Activated T-helper 17 cell treated with anti-CD3 and anti-CD28 coated beads, Interleukin-2, amount 50 U/mL, for 72 hours (primary cell): ENCODE measurements at regions not wholly inside any gene's neighbourhood (a gene's known extent, or its start where the extent isn't known, plus 50 kb on each side); places are given as distances from the start of the nearest gene placed in this dataset.
"Not testable (repeated sequence)": the region's sequence is repeated elsewhere in the genome, so short reads cannot be mapped to it uniquely, and the experiment has no call there.

Source experiments
- ATAC-seq: fragments of 150-1000 bp; cut with Tn5 transposase; replicated peaks from 2 replicates; pipeline ENCODE4 v1.10.0; 2021; ENCODE audit warnings: mild to moderate bottlenecking, moderate library complexity
- H3K27ac Mint-ChIP-seq: one replicate; pipeline ENCODE4 v1.8.0; 2022; ENCODE audit warnings: mixed read lengths
- H3K27me3 Mint-ChIP-seq: one replicate; pipeline ENCODE4 v1.8.0; 2022; ENCODE audit warnings: mixed read lengths
- H3K36me3 Mint-ChIP-seq: one replicate; pipeline ENCODE4 v1.8.0; 2022; ENCODE audit warnings: low read depth, mild to moderate bottlenecking, mixed read lengths
- H3K4me1 Mint-ChIP-seq: one replicate; pipeline ENCODE4 v1.8.0; 2022; ENCODE audit warnings: mixed read lengths
- H3K4me3 Mint-ChIP-seq: one replicate; pipeline ENCODE4 v1.8.0; 2022; ENCODE audit warnings: mild to moderate bottlenecking, mixed read lengths
- H3K9me3 Mint-ChIP-seq: one replicate; pipeline ENCODE4 v1.8.0; 2022; ENCODE audit warnings: mixed read lengths

- ATAC-seq = no peak
- Mint-ChIP-seq H3K27ac (no peak overlapping the region), H3K36me3 (no peaks in the 10 kb centered on the region), H3K4me3 (no peak overlapping the region), H3K4me1 (no peaks in the 10 kb centered on the region), H3K9me3 (peaks cover 16% of the 10 kb centered on the region), H3K27me3 (peaks cover 37% of the 10 kb centered on the region)
These were observed 195.5 kb downstream of the COPRS start for GRCh38 chr17:31663576-31663975.

GRCh38 chr17:31660684-31661083, 198.4 kb downstream of the COPRS start:
- Mint-ChIP-seq H3K36me3 (no peaks in the 10 kb centered on the region), H3K4me1 (no peaks in the 10 kb centered on the region), H3K27ac (no peak overlapping the region), H3K9me3 (peaks cover 13% of the 10 kb centered on the region), H3K27me3 (peaks cover 27% of the 10 kb centered on the region), H3K4me3 (no peak overlapping the region)
- ATAC-seq = no peak

GRCh38 chr17:31657876-31658275, 201.2 kb downstream of the COPRS start:
- no peak for ATAC-seq
- no peaks in the 10 kb centered on the region for H3K36me3 Mint-ChIP-seq
- H3K27ac Mint-ChIP-seq = no peak overlapping the region
- peaks cover 4% of the 10 kb centered on the region for H3K9me3 Mint-ChIP-seq
- H3K27me3 Mint-ChIP-seq = peaks cover 23% of the 10 kb centered on the region
- H3K4me3 Mint-ChIP-seq = no peak overlapping the region
- H3K4me1 Mint-ChIP-seq = no peaks in the 10 kb centered on the region

- Mint-ChIP-seq H3K9me3 (no peaks in the 10 kb centered on the region), H3K4me1 (no peaks in the 10 kb centered on the region), H3K27ac (no peak overlapping the region), H3K27me3 (peaks cover 30% of the 10 kb centered on the region), H3K4me3 (no peak overlapping the region), H3K36me3 (no peaks in the 10 kb centered on the region)
- ATAC-seq = peak; percentile 91
These were observed 204.1 kb downstream of the COPRS start for GRCh38 chr17:31654936-31655335.

- no peaks in the 10 kb centered on the region for H3K4me1 Mint-ChIP-seq
- no peaks in the 10 kb centered on the region for H3K36me3 Mint-ChIP-seq
- ATAC-seq = no peak
- no peak overlapping the region for H3K4me3 Mint-ChIP-seq
- peaks cover 25% of the 10 kb centered on the region for H3K27me3 Mint-ChIP-seq
- H3K27ac Mint-ChIP-seq = no peak overlapping the region
- H3K9me3 Mint-ChIP-seq = no peaks in the 10 kb centered on the region
These were observed 205.4 kb downstream of the COPRS start for GRCh38 chr17:31653691-31654090.

GRCh38 chr17:31650756-31651520, 208.1 kb downstream of the COPRS start:
- H3K36me3 Mint-ChIP-seq = no peaks in the 10 kb centered on the region
- no peak overlapping the region for H3K4me3 Mint-ChIP-seq
- no peaks in the 10 kb centered on the region for H3K4me1 Mint-ChIP-seq
- peaks cover 21% of the 10 kb centered on the region for H3K27me3 Mint-ChIP-seq
- peaks cover 2% of the 10 kb centered on the region for H3K9me3 Mint-ChIP-seq
- no peak for ATAC-seq
- no peak overlapping the region for H3K27ac Mint-ChIP-seq

GRCh38 chr17:31649302-31649701, 209.7 kb downstream of the COPRS start:
- peaks cover 21% of the 10 kb centered on the region for H3K27me3 Mint-ChIP-seq
- no peak overlapping the region for H3K27ac Mint-ChIP-seq
- ATAC-seq = no peak
- H3K4me1 Mint-ChIP-seq = no peaks in the 10 kb centered on the region
- no peak overlapping the region for H3K4me3 Mint-ChIP-seq
- no peaks in the 10 kb centered on the region for H3K36me3 Mint-ChIP-seq
- peaks cover 8% of the 10 kb centered on the region for H3K9me3 Mint-ChIP-seq

GRCh38 chr17:31647661-31648060, 211.4 kb downstream of the COPRS start:
- Mint-ChIP-seq H3K36me3 (no peaks in the 10 kb centered on the region), H3K4me1 (no peaks in the 10 kb centered on the region), H3K27ac (no peak overlapping the region), H3K9me3 (peaks cover 8% of the 10 kb centered on the region), H3K27me3 (peaks cover 30% of the 10 kb centered on the region), H3K4me3 (no peak overlapping the region)
- ATAC-seq = no peak

- Mint-ChIP-seq H3K27ac (no peak overlapping the region), H3K4me1 (no peaks in the 10 kb centered on the region), H3K9me3 (peaks cover 8% of the 10 kb centered on the region), H3K27me3 (peaks cover 29% of the 10 kb centered on the region), H3K4me3 (no peak overlapping the region), H3K36me3 (no peaks in the 10 kb centered on the region)
- ATAC-seq = no peak
These were observed 212.4 kb downstream of the COPRS start for GRCh38 chr17:31646642-31647041.

GRCh38 chr17:31645351-31645750, 213.7 kb downstream of the COPRS start:
- H3K36me3 Mint-ChIP-seq = no peaks in the 10 kb centered on the region
- no peak overlapping the region for H3K27ac Mint-ChIP-seq
- H3K4me1 Mint-ChIP-seq = no peaks in the 10 kb centered on the region
- H3K4me3 Mint-ChIP-seq = no peak overlapping the region
- peaks cover 8% of the 10 kb centered on the region for H3K9me3 Mint-ChIP-seq
- no peak for ATAC-seq
- peaks cover 24% of the 10 kb centered on the region for H3K27me3 Mint-ChIP-seq

GRCh38 chr17:31631766-31632165, 227.3 kb downstream of the COPRS start:
- H3K9me3 Mint-ChIP-seq = no peaks in the 10 kb centered on the region

GRCh38 chr17:31630866-31631265, 228.2 kb downstream of the COPRS start:
- H3K27me3 Mint-ChIP-seq = peaks cover 45% of the 10 kb centered on the region
- ATAC-seq, H3K27ac Mint-ChIP-seq, H3K36me3 Mint-ChIP-seq, H3K4me3 Mint-ChIP-seq, H3K4me1 Mint-ChIP-seq, H3K9me3 Mint-ChIP-seq: not testable (repeated sequence)

More at GRCh38 chr17:31631766-31632165, 227.3 kb downstream of the COPRS start:
- H3K27ac Mint-ChIP-seq = no peak overlapping the region
- peaks cover 39% of the 10 kb centered on the region for H3K27me3 Mint-ChIP-seq
- H3K4me3 Mint-ChIP-seq = no peak overlapping the region
- H3K36me3 Mint-ChIP-seq = no peaks in the 10 kb centered on the region
- no peak for ATAC-seq
- H3K4me1 Mint-ChIP-seq = no peaks in the 10 kb centered on the region

GRCh38 chr17:31629696-31630470, 229.2 kb downstream of the COPRS start:
- H3K36me3 Mint-ChIP-seq = no peaks in the 10 kb centered on the region
- H3K4me3 Mint-ChIP-seq = no peak overlapping the region
- ATAC-seq = no peak
- no peaks in the 10 kb centered on the region for H3K9me3 Mint-ChIP-seq
- no peaks in the 10 kb centered on the region for H3K4me1 Mint-ChIP-seq
- H3K27ac Mint-ChIP-seq = no peak overlapping the region
- peaks cover 41% of the 10 kb centered on the region for H3K27me3 Mint-ChIP-seq

- H3K36me3 Mint-ChIP-seq = no peaks in the 10 kb centered on the region
- H3K9me3 Mint-ChIP-seq = peaks cover 4% of the 10 kb centered on the region
- H3K27me3 Mint-ChIP-seq = peaks cover 34% of the 10 kb centered on the region
- no peak overlapping the region for H3K27ac Mint-ChIP-seq
- ATAC-seq = no peak
- no peaks in the 10 kb centered on the region for H3K4me1 Mint-ChIP-seq
- no peak overlapping the region for H3K4me3 Mint-ChIP-seq
These were observed 231.1 kb downstream of the COPRS start for GRCh38 chr17:31627960-31628359.

- no peak overlapping the region for H3K27ac Mint-ChIP-seq
- no peaks in the 10 kb centered on the region for H3K36me3 Mint-ChIP-seq
- ATAC-seq = no peak
- peaks cover 33% of the 10 kb centered on the region for H3K27me3 Mint-ChIP-seq
- H3K4me3 Mint-ChIP-seq = no peak overlapping the region
- no peaks in the 10 kb centered on the region for H3K4me1 Mint-ChIP-seq
- H3K9me3 Mint-ChIP-seq = peaks cover 4% of the 10 kb centered on the region
These were observed 232.5 kb downstream of the RAB11FIP4 start for GRCh38 chr17:31623990-31624389.
